AG04449 (cell line): ENCODE measurements at regions not wholly inside any gene's neighbourhood (a gene's known extent, or its start where the extent isn't known, plus 50 kb on each side); places are given as distances from the start of the nearest gene placed in this dataset.
A peak's percentile ranks its signal among the peaks of the same experiment; 100 is the strongest.

Experiments used
- CTCF ChIA-PET: fragments of 350-600 bp; formaldehyde crosslinking; extraction: SDS; loops from one replicate; lab custom pipeline; 2021; ENCODE audit warnings: antibody characterized with exemption; lab: Yijun Ruan, JAX
- POLR2A ChIA-PET: fragments of 400-600, 350-600 bp; formaldehyde crosslinking; extraction: SDS; loops from one replicate; lab custom pipeline; 2020; ENCODE audit warnings: antibody characterized with exemption, inconsistent platforms; lab: Yijun Ruan, JAX
- DNase-seq: peaks from one replicate; pipeline ENCODE4 v3.0.0-alpha.2; 2010; ENCODE audit warnings: low read depth, low spot score
- H3K4me3 ChIP-seq: 2 replicates; pipeline ENCODE4 v1.5.1; 2011; ENCODE audit warnings: low read depth, mild to moderate bottlenecking, control low read depth, low read length
- TF ChIP-seq, protein P1 (sequence below): IDR thresholded peaks from one replicate; pipeline ENCODE4 v1.5.1; 2011; ENCODE audit warnings: mild to moderate bottlenecking, moderate library complexity, low read length, control low read depth, inconsistent platforms; ENCODE audit not compliant: insufficient read depth; ENCODE audit errors: missing control alignments

DNA sequence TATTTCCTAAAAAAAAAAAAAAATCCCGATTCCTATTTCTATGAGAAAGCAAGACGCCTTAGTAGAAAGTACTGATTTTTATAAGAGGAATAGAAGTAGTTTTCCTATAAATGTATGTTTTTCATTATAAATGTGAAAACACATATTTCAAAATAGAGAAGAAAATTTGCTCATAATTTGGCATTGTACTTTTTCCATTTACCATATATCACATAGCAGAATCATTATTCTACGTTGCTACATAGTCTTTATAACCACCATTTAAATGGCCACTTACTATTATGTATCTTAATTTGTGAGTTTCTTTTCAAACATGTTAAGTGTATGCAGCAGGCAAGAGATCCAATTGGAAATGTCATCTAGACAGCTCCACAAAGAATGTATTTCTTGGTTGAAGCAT lies 99.0 kb downstream of the CCDC34 start:
- CTCF ChIA-PET = interaction anchor here (1.6 kb wide), 1 partner anchor 20 kb away, joined by 3 read pairs; no protein-coding TSS in a partner anchor
- H3K4me3 ChIP-seq = no peak overlapping the region
- no peak for DNase-seq
- TF ChIP-seq, protein P1, sequence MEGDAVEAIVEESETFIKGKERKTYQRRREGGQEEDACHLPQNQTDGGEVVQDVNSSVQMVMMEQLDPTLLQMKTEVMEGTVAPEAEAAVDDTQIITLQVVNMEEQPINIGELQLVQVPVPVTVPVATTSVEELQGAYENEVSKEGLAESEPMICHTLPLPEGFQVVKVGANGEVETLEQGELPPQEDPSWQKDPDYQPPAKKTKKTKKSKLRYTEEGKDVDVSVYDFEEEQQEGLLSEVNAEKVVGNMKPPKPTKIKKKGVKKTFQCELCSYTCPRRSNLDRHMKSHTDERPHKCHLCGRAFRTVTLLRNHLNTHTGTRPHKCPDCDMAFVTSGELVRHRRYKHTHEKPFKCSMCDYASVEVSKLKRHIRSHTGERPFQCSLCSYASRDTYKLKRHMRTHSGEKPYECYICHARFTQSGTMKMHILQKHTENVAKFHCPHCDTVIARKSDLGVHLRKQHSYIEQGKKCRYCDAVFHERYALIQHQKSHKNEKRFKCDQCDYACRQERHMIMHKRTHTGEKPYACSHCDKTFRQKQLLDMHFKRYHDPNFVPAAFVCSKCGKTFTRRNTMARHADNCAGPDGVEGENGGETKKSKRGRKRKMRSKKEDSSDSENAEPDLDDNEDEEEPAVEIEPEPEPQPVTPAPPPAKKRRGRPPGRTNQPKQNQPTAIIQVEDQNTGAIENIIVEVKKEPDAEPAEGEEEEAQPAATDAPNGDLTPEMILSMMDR = no peak
- POLR2A ChIA-PET = no interaction called here

DNA sequence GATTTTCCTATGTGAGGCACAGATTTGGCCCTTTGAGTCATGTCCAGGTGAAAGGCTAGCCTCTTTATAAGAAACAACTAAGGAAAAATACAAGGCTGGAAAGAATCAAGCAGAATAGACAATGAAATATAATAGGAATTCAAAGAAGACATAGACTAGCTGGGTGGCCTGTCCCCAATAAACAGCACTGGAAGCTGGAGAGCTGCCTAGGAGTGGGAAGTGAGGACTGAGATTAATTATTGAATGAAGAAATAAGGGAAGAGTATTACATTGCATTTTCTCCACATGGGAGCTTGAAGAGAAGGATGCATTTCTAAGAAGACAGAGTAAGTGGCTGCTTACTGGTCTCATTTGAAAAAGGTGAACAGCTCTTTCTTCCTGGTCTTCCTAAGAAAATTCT lies 100.0 kb downstream of the CCDC34 start:
- TF ChIP-seq, protein P1 = no peak
- DNase-seq = no peak
- CTCF ChIA-PET = no interaction called here
- POLR2A ChIA-PET = no interaction called here
- H3K4me3 ChIP-seq = no peak overlapping the region

DNA sequence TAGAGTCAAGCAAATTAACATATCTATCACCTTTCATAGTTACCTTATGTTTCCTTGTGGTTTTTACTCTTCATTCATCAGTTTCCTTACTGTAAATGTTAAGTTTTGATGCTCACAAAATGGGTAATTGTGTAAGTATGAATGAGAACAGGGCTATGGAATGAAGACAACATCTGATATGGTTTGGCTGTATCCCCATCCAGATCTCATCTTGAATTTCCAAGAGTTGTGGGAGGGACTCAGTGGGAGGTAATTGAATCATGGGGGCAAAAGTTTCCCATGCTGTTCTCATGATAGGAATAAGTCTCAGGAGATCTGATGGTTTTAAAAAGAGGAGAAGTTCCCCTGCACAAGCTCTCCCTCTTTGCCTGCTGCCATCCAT lies 107.6 kb downstream of the CCDC34 start:
- peak; percentile 95 for DNase-seq
- ChIA-PET POLR2A (no interaction called here), CTCF (interaction anchor here (1.9 to 2.8 kb wide), 2 partner anchors 12 to 41 kb away, joined by 7 to 11 read pairs; no protein-coding TSS in a partner anchor)
- no peak overlapping the region for H3K4me3 ChIP-seq
- TF ChIP-seq, protein P1 = no peak

DNA sequence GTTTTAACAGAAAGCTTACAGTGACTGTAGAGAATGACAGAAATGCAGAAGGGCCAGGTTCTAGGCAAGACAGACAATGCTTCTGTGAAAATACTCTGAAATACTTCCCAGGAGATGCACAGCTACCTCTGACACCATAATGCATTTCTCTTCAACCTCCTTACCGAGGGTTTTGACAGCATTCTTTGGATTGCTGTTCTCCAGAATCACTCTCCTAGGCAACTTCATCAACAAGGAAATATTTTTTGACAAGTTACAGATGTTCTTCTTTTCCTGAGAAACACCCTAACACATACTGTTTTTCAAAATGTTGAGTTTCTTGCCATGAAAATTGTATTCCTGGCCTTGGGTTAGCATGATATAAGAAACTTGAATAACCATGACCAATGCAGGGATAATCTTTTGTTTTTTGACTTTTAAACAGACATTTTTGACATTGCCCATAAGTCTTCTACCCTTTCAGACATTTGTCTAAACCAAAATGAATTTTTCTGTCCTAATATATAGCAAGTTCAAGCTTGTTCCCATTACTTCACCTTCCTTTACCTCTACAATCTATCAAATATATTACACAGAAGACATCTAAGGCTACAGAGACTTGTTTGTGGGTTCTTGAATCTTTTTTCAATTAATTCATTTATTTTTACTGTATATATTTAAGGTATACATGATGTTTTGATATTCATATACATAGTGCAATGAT lies 108.1 kb downstream of the CCDC34 start:
- H3K4me3 ChIP-seq = no peak overlapping the region
- TF ChIP-seq, protein P1 = no peak
- ChIA-PET CTCF (interaction anchor here (1.9 to 2.8 kb wide), 2 partner anchors 11 to 42 kb away, joined by 7 to 11 read pairs; no protein-coding TSS in a partner anchor), POLR2A (no interaction called here)
- peak; percentile 88 for DNase-seq

DNA sequence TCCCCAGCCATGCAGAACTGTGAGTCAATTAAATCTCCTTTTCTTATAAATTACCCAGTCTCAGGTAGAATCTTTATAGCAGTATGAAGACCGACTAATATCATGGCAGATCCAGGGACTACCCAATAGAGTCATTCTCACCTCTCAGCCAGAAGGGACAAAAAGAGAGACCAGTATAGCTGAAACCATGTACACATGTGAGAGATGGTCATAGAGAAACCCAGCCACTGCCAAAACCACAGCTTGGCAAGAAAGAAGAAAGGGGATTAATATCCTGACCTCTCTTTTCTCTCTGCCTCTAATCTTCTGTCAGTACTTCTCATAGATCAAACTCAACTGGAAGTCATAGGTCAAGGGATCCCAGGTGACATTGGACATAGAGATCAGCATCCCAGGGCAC lies 109.8 kb downstream of the CCDC34 start:
- ChIA-PET CTCF (interaction anchor here (2.8 kb wide), 1 partner anchor 10 kb away, joined by 11 read pairs; no protein-coding TSS in a partner anchor), POLR2A (no interaction called here)
- H3K4me3 ChIP-seq = no peak overlapping the region
- DNase-seq = no peak
- TF ChIP-seq, protein P1 = no peak

DNA sequence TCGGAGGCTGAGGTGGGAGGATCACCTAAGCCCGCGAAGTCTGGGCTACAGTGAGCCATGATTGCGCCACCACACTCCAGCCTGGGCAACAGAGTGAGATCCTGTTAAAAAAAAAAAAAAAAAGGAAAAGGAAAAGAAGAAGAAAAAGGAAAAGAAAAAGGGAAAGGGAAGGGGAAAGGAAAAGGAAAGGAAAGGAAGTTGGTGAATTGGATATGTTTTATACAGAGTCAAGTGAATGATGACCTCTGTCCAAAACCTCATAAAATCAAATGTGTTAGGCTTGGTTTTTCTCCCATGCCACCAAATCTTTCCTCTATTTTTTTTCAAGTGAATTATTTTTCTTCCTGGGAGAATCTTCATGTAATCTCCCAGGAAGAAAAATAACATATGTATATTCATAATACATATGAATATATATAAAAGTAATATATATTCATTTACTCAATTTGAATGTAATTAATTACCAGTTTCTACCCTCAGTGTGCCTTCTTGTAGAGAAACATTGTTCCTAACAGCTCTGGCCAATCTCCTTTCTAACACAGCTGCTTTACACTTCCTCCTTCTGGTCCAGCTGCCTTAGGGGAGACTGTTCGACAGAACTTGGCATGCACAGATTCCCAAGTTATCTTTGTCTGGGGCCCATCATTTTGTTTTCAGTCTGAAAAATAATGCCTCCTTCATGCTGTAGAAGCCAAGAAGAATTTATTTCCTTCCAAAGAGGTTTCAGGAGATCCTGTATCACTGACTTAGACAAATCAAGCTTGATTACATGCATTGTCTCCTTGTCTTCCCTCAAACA lies 111.9 kb downstream of the CCDC34 start:
- no peak for DNase-seq
- H3K4me3 ChIP-seq = no peak overlapping the region
- ChIA-PET CTCF (interaction anchor here (0.9 to 1.3 kb wide), 3 partner anchors 8 to 67 kb away, joined by 3 to 4 read pairs (median 4); no protein-coding TSS in a partner anchor), POLR2A (no interaction called here)
- TF ChIP-seq, protein P1 = no peak
